H9 (cell line): ENCODE measurements at regions not wholly inside any gene's neighbourhood (a gene's known extent, or its start where the extent isn't known, plus 50 kb on each side); places are given as distances from the start of the nearest gene placed in this dataset.

Source experiments
- DNase-seq: peaks from one replicate; pipeline ENCODE4 v3.0.0-alpha.2; 2017
- H2AFZ ChIP-seq: one replicate; pipeline ENCODE4 v1.6.1; 2013; ENCODE audit warnings: mild to moderate bottlenecking, low read length, control low read depth, moderate library complexity
- H2AK5ac ChIP-seq: 2 replicates; pipeline ENCODE4 v1.6.1; 2013; ENCODE audit warnings: low read length, control low read depth, mixed read lengths; ENCODE audit not compliant: insufficient read length
- H2BK120ac ChIP-seq: one replicate; pipeline ENCODE4 v1.6.1; 2013; ENCODE audit warnings: low read depth, mild to moderate bottlenecking, low read length, control low read depth, inconsistent platforms; ENCODE audit not compliant: poor library complexity, severe bottlenecking
- H2BK12ac ChIP-seq: 2 replicates; pipeline ENCODE4 v1.6.1; 2013; ENCODE audit warnings: low read length, control low read depth, mixed read lengths, low read depth; ENCODE audit not compliant: insufficient read length
- H2BK15ac ChIP-seq: 2 replicates; pipeline ENCODE4 v1.6.1; 2013; ENCODE audit warnings: low read depth, low read length, control low read depth
- H2BK20ac ChIP-seq: one replicate; pipeline ENCODE4 v1.6.1; 2013; ENCODE audit warnings: low read depth, mild to moderate bottlenecking, low read length, control low read depth, inconsistent platforms; ENCODE audit not compliant: poor library complexity, severe bottlenecking
- H2BK5ac ChIP-seq: 2 replicates; pipeline ENCODE4 v1.6.1; 2013; ENCODE audit warnings: low read length, control low read depth, mixed read lengths; ENCODE audit not compliant: insufficient read length
- H3K14ac ChIP-seq: 2 replicates; pipeline ENCODE4 v1.6.1; 2013; ENCODE audit warnings: low read length, control low read depth; ENCODE audit not compliant: insufficient read depth
- H3K18ac ChIP-seq: 2 replicates; pipeline ENCODE4 v1.6.1; 2013; ENCODE audit warnings: low read depth, mild to moderate bottlenecking, mixed read lengths, low read length, control low read depth; ENCODE audit not compliant: insufficient read length
- H3K23ac ChIP-seq: 2 replicates; pipeline ENCODE4 v1.6.1; 2013; ENCODE audit warnings: low read length, control low read depth, mixed read lengths, low read depth; ENCODE audit not compliant: insufficient read length
- H3K23me2 ChIP-seq: 2 replicates; pipeline ENCODE4 v1.6.1; 2013; ENCODE audit warnings: low read depth, mild to moderate bottlenecking, mixed read lengths, low read length, control low read depth; ENCODE audit not compliant: insufficient read length, poor library complexity, severe bottlenecking
- H3K27ac ChIP-seq: 2 replicates; pipeline ENCODE4 v1.5.1; 2013; ENCODE audit warnings: low read length, control low read depth, mixed read lengths, low read depth; ENCODE audit not compliant: insufficient read length
- H3K27me3 ChIP-seq: 2 replicates; pipeline ENCODE4 v1.6.1; 2013; ENCODE audit warnings: low read length, control low read depth, inconsistent platforms; ENCODE audit not compliant: insufficient read depth
- H3K4ac ChIP-seq: 2 replicates; pipeline ENCODE4 v1.6.1; 2013; ENCODE audit warnings: low read depth, mild to moderate bottlenecking, control low read depth, inconsistent platforms, low read length, moderate library complexity
- H3K4me1 ChIP-seq: 2 replicates; pipeline ENCODE4 v1.6.1; 2013; ENCODE audit warnings: low read length, control low read depth, inconsistent platforms; ENCODE audit not compliant: insufficient read depth
- H3K4me2 ChIP-seq: 2 replicates; pipeline ENCODE4 v1.6.1; 2013; ENCODE audit warnings: low read length, control low read depth, mixed read lengths; ENCODE audit not compliant: insufficient read length, insufficient read depth
- H3K56ac ChIP-seq: 2 replicates; pipeline ENCODE4 v1.6.1; 2013; ENCODE audit warnings: low read depth, mild to moderate bottlenecking, mixed read lengths, low read length, control low read depth; ENCODE audit not compliant: insufficient read length
- H3K79me1 ChIP-seq: 2 replicates; pipeline ENCODE4 v1.6.1; 2013; ENCODE audit warnings: low read depth, mild to moderate bottlenecking, moderate library complexity, low read length, control low read depth, inconsistent platforms; ENCODE audit not compliant: insufficient read depth, poor library complexity, severe bottlenecking
- H3K79me2 ChIP-seq: 2 replicates; pipeline ENCODE4 v1.6.1; 2013; ENCODE audit warnings: low read length, control low read depth, inconsistent platforms; ENCODE audit not compliant: insufficient read depth
- H3K9ac ChIP-seq: 2 replicates; pipeline ENCODE4 v1.6.1; 2013; ENCODE audit warnings: low read length, control low read depth, mixed read lengths; ENCODE audit not compliant: insufficient read length; ENCODE audit errors: extremely low read depth
- H3K9me3 ChIP-seq: one replicate; pipeline ENCODE4 v1.6.1; 2013; ENCODE audit warnings: low read depth, low read length, inconsistent platforms; ENCODE audit not compliant: control insufficient read depth
- H3T11ph ChIP-seq: one replicate; pipeline ENCODE4 v1.6.1; 2013; ENCODE audit warnings: mild to moderate bottlenecking, low read length, control low read depth, inconsistent platforms
- H4K20me1 ChIP-seq: one replicate; pipeline ENCODE4 v1.6.1; 2013; ENCODE audit not compliant: control insufficient read depth, insufficient read length, insufficient read depth
- H4K5ac ChIP-seq: 2 replicates; pipeline ENCODE4 v1.6.1; 2013; ENCODE audit warnings: low read depth, mild to moderate bottlenecking, mixed read lengths, low read length, control low read depth; ENCODE audit not compliant: insufficient read length
- H4K8ac ChIP-seq: replicated peaks from 2 replicates; pipeline ENCODE4 v1.6.1; 2013; ENCODE audit warnings: low read length, control low read depth, mixed read lengths, low read depth; ENCODE audit not compliant: insufficient read length
- H4K91ac ChIP-seq: 2 replicates; pipeline ENCODE4 v1.6.1; 2013; ENCODE audit warnings: low read depth, mild to moderate bottlenecking, moderate library complexity, mixed read lengths, low read length, control low read depth; ENCODE audit not compliant: insufficient read length
- H3K27ac Mint-ChIP-seq, 3 experiments: 2 replicates in 2 of 3; 3 replicates in 1 of 3; pipeline ENCODE4 v1.8.0; 2020 to 2021; ENCODE audit warnings: mixed read lengths in 3 of 3, mild to moderate bottlenecking in 1 of 3, moderate library complexity in 1 of 3
- H3K27me3 Mint-ChIP-seq: 2 replicates; pipeline ENCODE4 v1.8.0; 2021; ENCODE audit warnings: low read depth, mild to moderate bottlenecking, moderate library complexity, mixed read lengths
- H3K36me3 Mint-ChIP-seq, 3 experiments: 2 replicates in 2 of 3; 3 replicates in 1 of 3; pipeline ENCODE4 v1.8.0; 2020 to 2021; ENCODE audit warnings: low read depth in 3 of 3, mixed read lengths in 3 of 3; ENCODE audit not compliant: insufficient read depth in 1 of 3
- H3K4me1 Mint-ChIP-seq, 2 experiments: 2 replicates each; pipeline ENCODE4 v1.8.0; 2020; ENCODE audit warnings: mixed read lengths in 2 of 2
- H3K4me3 Mint-ChIP-seq, 2 experiments: 2 replicates in 1 of 2; 3 replicates in 1 of 2; pipeline ENCODE4 v1.8.0; 2020 to 2021; ENCODE audit warnings: mild to moderate bottlenecking in 2 of 2, mixed read lengths in 2 of 2, moderate library complexity in 1 of 2
- H3K9me3 Mint-ChIP-seq, 2 experiments: 2 replicates in 1 of 2; 3 replicates in 1 of 2; pipeline ENCODE4 v1.8.0; 2020; ENCODE audit warnings: mild to moderate bottlenecking in 2 of 2, mixed read lengths in 2 of 2, moderate library complexity in 1 of 2
- WGBS: extraction: QIAGEN DNeasy Blood & Tissue Kit; methylation state at CpG from one replicate; pipeline ENCODE4 v1.1.7; 2013; ENCODE audit warnings: missing lambda C conversion rate, low lambda C conversion rate, mixed read lengths; ENCODE audit not compliant: insufficient read length; ENCODE audit errors: extremely low coverage; 5-methylcytosine and 5-hydroxymethylcytosine counted together
- TF ChIP-seq, protein P1 (sequence below): fragments of 200-600 bp; sonication (generic); conservative IDR thresholded peaks from 3 replicates; pipeline ENCODE4 v1.8.0; 2021; ENCODE audit warnings: antibody characterized with exemption, mild to moderate bottlenecking

DNA sequence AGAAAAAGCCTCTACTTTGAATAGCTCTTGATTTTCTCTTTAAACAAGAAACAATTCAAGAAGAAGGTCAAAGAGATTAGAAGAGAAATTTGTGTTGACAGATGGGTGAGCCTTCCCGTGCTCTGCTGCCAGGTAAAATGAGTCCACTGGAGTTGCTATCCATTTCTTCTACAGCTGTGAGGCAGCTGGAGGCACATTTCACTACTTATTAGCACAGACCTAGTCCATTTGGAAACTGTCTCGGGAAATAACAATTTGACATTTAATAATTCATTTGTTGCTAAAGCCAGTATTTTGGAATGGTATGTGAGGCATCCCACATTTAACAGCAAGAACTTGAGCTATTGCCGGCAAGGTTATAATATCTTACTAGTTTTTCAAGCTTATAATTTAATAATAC, 396.8 kb upstream of the GRIA3 start:
- no peak overlapping the region for H3T11ph ChIP-seq
- H3K9ac ChIP-seq, result no peak overlapping the region
- no peak overlapping the region for H2BK12ac ChIP-seq
- H3K79me2 ChIP-seq, result no peaks in the 10 kb centered on the region
- Mint-ChIP-seq H3K4me3 (no peak overlapping the region), H3K4me1 (no peaks in the 10 kb centered on the region), H3K9me3 (peaks cover 8 to 48% of the 10 kb centered on the region in 2 experiments; a peak in 4 of 5 replicates), H3K27ac (no peak overlapping the region), H3K36me3 (peaks cover 0 to 1% (median 0%) of the 10 kb centered on the region in 3 experiments; a peak in 2 of 7 replicates), H3K27me3 (no peaks in the 10 kb centered on the region)
- H3K9me3 ChIP-seq, result peaks cover 8% of the 10 kb centered on the region
- H2BK15ac ChIP-seq, result no peak overlapping the region
- no peak overlapping the region for H2AFZ ChIP-seq
- TF ChIP-seq, protein P1, sequence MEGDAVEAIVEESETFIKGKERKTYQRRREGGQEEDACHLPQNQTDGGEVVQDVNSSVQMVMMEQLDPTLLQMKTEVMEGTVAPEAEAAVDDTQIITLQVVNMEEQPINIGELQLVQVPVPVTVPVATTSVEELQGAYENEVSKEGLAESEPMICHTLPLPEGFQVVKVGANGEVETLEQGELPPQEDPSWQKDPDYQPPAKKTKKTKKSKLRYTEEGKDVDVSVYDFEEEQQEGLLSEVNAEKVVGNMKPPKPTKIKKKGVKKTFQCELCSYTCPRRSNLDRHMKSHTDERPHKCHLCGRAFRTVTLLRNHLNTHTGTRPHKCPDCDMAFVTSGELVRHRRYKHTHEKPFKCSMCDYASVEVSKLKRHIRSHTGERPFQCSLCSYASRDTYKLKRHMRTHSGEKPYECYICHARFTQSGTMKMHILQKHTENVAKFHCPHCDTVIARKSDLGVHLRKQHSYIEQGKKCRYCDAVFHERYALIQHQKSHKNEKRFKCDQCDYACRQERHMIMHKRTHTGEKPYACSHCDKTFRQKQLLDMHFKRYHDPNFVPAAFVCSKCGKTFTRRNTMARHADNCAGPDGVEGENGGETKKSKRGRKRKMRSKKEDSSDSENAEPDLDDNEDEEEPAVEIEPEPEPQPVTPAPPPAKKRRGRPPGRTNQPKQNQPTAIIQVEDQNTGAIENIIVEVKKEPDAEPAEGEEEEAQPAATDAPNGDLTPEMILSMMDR, result no peak
- H2BK5ac ChIP-seq, result no peak overlapping the region
- no peak overlapping the region for H2BK120ac ChIP-seq
- H3K27ac ChIP-seq, result no peak overlapping the region
- H3K27me3 ChIP-seq, result no peaks in the 10 kb centered on the region
- no peak overlapping the region for H2BK20ac ChIP-seq
- H3K23me2 ChIP-seq, result no peaks in the 10 kb centered on the region
- H3K4me2 ChIP-seq, result no peak overlapping the region
- H4K5ac ChIP-seq, result no peak overlapping the region
- H4K8ac ChIP-seq, result no peak overlapping the region
- no peak overlapping the region for H3K56ac ChIP-seq
- no peak overlapping the region for H3K23ac ChIP-seq
- H4K20me1 ChIP-seq, result no peaks in the 10 kb centered on the region
- H3K18ac ChIP-seq, result no peak overlapping the region
- no CpG with 5 or more reads among the region's 3 CpGs for WGBS
- H2AK5ac ChIP-seq, result no peak overlapping the region
- H3K14ac ChIP-seq, result no peak overlapping the region
- no peaks in the 10 kb centered on the region for H3K4me1 ChIP-seq
- H3K79me1 ChIP-seq, result no peaks in the 10 kb centered on the region
- H4K91ac ChIP-seq, result no peak overlapping the region
- no peak overlapping the region for H3K4ac ChIP-seq
- no peak for DNase-seq
